Neural cell (in vitro differentiated cells): ENCODE measurements at regions not wholly inside any gene's neighbourhood (a gene's known extent, or its start where the extent isn't known, plus 50 kb on each side); places are given as distances from the start of the nearest gene placed in this dataset.

Experiments
- H2AFZ ChIP-seq: fragments of 200-600, 300-800 bp; sonication (generic), shearing (Covaris generic); 2 replicates; pipeline ENCODE4 v1.6.0; 2014; ENCODE audit warnings: low read depth, mild to moderate bottlenecking, antibody characterized with exemption, low read length, moderate library complexity
- H3F3A ChIP-seq: fragments of 200-600 bp; shearing (Covaris generic); 2 replicates; pipeline ENCODE4 v1.6.1; 2016; ENCODE audit warnings: mild to moderate bottlenecking, moderate library complexity, mixed read lengths, antibody characterized with exemption, low read length; ENCODE audit not compliant: insufficient read depth, poor library complexity, severe bottlenecking
- H3K27ac ChIP-seq: fragments of 200-600, 300-800 bp; sonication (generic), shearing (Covaris generic); 2 replicates; pipeline ENCODE4 v1.5.1; 2014; ENCODE audit warnings: mild to moderate bottlenecking, low read length, moderate library complexity
- H3K27me3 ChIP-seq: fragments of 300-800, 200-600 bp; sonication (generic), shearing (Covaris generic); 2 replicates; pipeline ENCODE4 v1.6.0; 2014; ENCODE audit warnings: mild to moderate bottlenecking, low read depth, low read length, moderate library complexity; ENCODE audit not compliant: insufficient read depth
- H3K36me3 ChIP-seq: fragments of 300-800, 200-600 bp; sonication (generic), shearing (Covaris generic); 2 replicates; pipeline ENCODE4 v1.5.1; 2014; ENCODE audit warnings: mild to moderate bottlenecking, antibody characterized with exemption, low read length, moderate library complexity; ENCODE audit not compliant: insufficient read depth
- H3K4me2 ChIP-seq: fragments of 300-800, 200-600 bp; sonication (generic), shearing (Covaris generic); 2 replicates; pipeline ENCODE4 v1.6.0; 2014; ENCODE audit warnings: mild to moderate bottlenecking, low read length
- H3K4me3 ChIP-seq: fragments of 300-800, 200-600 bp; sonication (generic), shearing (Covaris generic); 2 replicates; pipeline ENCODE4 v1.5.1; 2014; ENCODE audit warnings: mild to moderate bottlenecking, low read length, moderate library complexity
- H3K79me2 ChIP-seq: fragments of 200-600 bp; shearing (Covaris generic); replicated peaks from 2 replicates; pipeline ENCODE4 v1.6.0; 2014; ENCODE audit warnings: mild to moderate bottlenecking, low read length, moderate library complexity; ENCODE audit not compliant: insufficient read depth
- H3K9ac ChIP-seq: fragments of 300-800, 200-600 bp; sonication (generic), shearing (Covaris generic); 2 replicates; pipeline ENCODE4 v1.6.1; 2016; ENCODE audit warnings: mild to moderate bottlenecking, low read length, mixed read lengths
- H3K9me2 ChIP-seq: fragments of 200-600 bp; shearing (Covaris generic); 2 replicates; pipeline ENCODE4 v1.6.1; 2016; ENCODE audit warnings: mild to moderate bottlenecking, low read length, mixed read lengths; ENCODE audit not compliant: insufficient read depth
- H3K9me3 ChIP-seq: fragments of 200-600, 300-800 bp; sonication (generic), shearing (Covaris generic); 2 replicates; pipeline ENCODE4 v1.6.1; 2016; ENCODE audit warnings: mild to moderate bottlenecking, mixed run types, low read length, moderate library complexity, mixed read lengths
- H4K20me1 ChIP-seq: fragments of 200-600 bp; shearing (Covaris generic); 2 replicates; pipeline ENCODE4 v1.6.1; 2016; ENCODE audit warnings: mild to moderate bottlenecking, mixed run types; ENCODE audit not compliant: insufficient read depth
- CTCF ChIP-seq: fragments of 450-650 bp; IDR thresholded peaks from 2 replicates; pipeline ENCODE4 v1.5.1; 2014; ENCODE audit warnings: antibody characterized with exemption, mild to moderate bottlenecking, moderate library complexity; ENCODE audit not compliant: poor library complexity, severe bottlenecking
- MXI1 ChIP-seq: fragments of 450-650 bp; conservative IDR thresholded peaks from 2 replicates; pipeline ENCODE4 v1.6.1; 2014; ENCODE audit warnings: antibody characterized with exemption, mild to moderate bottlenecking; ENCODE audit not compliant: poor library complexity, severe bottlenecking
- REST ChIP-seq: IDR thresholded peaks from 2 replicates; pipeline ENCODE4 v1.6.1; 2012; ENCODE audit warnings: borderline replicate concordance
- SMC3 ChIP-seq: fragments of 450-650 bp; conservative IDR thresholded peaks from 2 replicates; pipeline ENCODE4 v1.6.1; 2014; ENCODE audit warnings: antibody characterized with exemption, mild to moderate bottlenecking, moderate library complexity; ENCODE audit not compliant: poor library complexity
- TAF1 ChIP-seq: IDR thresholded peaks from 2 replicates; pipeline ENCODE4 v1.6.1; 2012; ENCODE audit warnings: low read depth
- small RNA-seq, 3 experiments: library from RNA; depleted of rRNA; stranded (forward); fragments of <200 nt; gene quantifications; one replicate each; pipeline ENCODE3, GENCODE V24; 2012

DNA sequence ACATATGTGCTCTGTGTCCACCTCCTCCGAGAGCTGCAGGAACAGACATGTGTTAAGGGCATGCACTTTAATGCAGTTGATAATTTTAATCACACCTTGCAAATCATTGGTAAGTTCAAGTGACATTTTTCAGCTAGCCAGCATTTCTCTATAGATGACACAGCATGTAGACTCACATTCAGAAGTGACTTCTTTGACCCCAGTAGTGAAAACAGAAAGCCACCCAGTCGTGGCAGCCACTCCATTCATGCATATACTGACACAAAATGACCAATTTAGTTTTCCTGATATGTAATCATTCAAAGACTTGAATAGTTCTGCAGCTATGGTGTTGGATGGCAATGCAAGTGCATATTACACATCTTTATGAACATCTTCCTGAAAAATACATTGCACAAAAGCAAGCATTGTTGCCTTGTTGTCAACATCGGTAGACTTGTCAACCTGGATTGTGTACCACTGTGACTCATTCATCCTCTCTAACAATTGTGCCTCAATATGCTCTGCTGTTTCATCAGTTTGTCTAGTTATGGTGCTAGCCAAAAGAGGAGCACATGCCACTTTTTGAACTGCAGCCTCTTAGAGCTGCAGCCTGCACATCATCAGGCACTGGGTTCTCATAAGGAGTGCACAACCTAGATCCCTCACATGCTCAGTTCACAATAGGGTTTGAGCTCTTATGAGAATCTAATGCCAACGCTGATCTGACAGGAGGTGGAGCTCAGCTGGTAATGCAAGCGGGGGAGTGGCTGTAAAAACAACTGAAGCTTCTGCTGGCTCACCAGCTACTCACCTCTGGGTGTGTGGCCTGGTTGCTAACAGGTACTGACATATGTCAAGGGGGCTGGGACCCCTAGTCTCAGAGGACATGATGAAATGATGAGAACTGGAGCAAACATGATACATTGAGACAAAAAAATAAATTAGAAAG, 622.0 kb downstream of the PYDC2 start:
- no peaks in the 10 kb centered on the region for H4K20me1 ChIP-seq
- H3K36me3 ChIP-seq = no peaks in the 10 kb centered on the region
- H3K4me2 ChIP-seq = no peak overlapping the region
- H3F3A ChIP-seq = no peaks in the 10 kb centered on the region
- no peak overlapping the region for H3K4me3 ChIP-seq
- no peak overlapping the region for H3K27ac ChIP-seq
- no peak for TF ChIP-seq CTCF
- TF ChIP-seq SMC3 = no peak
- TF ChIP-seq TAF1 = no peak
- no peak for TF ChIP-seq MXI1
- no peak for TF ChIP-seq REST
- no peaks in the 10 kb centered on the region for H3K27me3 ChIP-seq
- no peaks in the 10 kb centered on the region for H3K79me2 ChIP-seq
- H3K9ac ChIP-seq = no peak overlapping the region
- no peak overlapping the region for H2AFZ ChIP-seq
- no peaks in the 10 kb centered on the region for H3K9me3 ChIP-seq
- H3K9me2 ChIP-seq = no peaks in the 10 kb centered on the region

Small RNA genes lying in the stretch of these regions (small RNA-seq; reads per million reads assigned to genes)
- 0 to 1.2 (median 0) reads per million in 3 experiments for gene RF00019
